GM04504 (cell line): ENCODE measurements at regions not wholly inside any gene's neighbourhood (a gene's known extent, or its start where the extent isn't known, plus 50 kb on each side); places are given as distances from the start of the nearest gene placed in this dataset.
A peak's percentile ranks its signal among the peaks of the same experiment; 100 is the strongest.
"Not testable (repeated sequence)": the region's sequence is repeated elsewhere in the genome, so short reads cannot be mapped to it uniquely, and the experiment has no call there.

Experiments used
- DNase-seq: peaks from one replicate; pipeline ENCODE4 v3.0.0-alpha.2; 2012; ENCODE audit warnings: low read depth

DNA sequence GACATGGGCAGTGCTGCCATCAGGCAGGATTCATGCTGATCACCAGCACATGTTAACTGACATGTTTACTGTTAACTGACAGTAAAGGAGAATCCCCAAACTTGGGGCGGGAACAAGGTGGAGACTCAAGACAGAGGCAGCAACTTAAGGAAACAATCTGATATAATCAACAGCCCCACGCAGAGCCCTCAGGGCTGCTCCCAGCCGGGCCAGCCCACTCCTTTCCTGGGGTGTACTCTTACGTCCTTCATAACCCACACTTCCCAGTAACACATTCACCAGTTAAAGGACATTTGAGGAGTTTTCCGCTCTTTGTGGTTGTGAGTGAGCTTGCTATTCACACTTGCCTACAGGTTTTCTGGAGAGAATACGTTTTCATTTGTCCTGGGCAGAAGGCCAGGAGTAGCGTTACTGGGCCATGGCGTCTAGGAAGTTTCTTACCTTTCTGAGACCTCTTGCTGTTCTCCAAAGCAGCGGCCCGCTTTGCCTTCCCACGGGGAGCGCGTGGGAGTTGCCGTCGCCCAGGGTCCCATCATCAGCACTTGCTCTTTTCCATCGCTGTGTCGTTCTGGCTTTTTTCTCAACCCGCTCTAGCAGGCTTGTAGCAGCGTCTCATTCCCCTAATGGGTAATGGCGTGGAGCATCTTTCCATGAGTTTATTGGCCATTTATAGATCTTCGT lies 56.4 kb downstream of the FOXF2 start:
- DNase-seq, result no peak

DNA sequence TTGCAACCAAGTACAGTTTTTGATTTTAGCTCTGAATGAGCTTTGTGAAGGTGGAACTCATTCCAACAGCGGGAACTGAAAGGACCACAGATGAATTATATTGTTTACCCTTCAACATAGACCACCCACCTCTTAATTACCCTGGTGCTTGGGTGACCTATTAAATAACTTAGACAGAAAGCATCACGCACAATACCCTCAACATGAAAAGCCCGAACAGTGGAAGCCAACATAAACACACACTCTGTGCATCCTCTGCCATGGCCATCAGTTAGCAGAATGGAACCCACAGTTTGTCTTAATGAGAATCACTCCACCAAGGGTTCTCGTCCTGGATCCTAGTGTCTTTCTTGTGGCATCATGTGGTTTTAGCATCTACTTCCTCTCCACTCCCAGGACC lies 60.5 kb downstream of the FOXF2 start:
- no peak for DNase-seq

GRCh38 chr6:1453024-1453423 lies 63.6 kb downstream of the FOXF2 start:
- no peak for DNase-seq

- not testable (repeated sequence) for DNase-seq
These were observed 67.4 kb downstream of the FOXF2 start for GRCh38 chr6:1456816-1457215.

GRCh38 chr6:1461207-1461606 lies 71.8 kb downstream of the FOXF2 start:
- DNase-seq, result no peak

DNA sequence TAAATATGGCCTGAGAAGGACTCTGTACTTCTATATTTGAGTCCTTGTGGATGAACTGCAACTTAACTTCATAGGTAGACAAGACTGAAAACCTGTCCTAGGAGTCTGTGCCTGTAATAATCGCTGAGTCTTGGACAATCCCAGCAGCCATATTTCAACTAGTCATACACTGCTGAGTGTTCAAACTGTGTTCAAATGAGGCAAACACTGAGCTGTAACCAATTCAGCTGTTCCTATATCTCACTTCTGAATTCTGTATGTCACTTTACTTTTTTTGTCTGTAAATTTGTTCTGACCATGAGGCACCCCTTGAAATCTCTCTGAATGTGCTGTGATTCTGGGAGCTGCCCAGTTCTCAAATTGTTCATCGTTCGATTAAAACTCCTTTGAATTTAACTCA lies 72.4 kb downstream of the FOXF2 start:
- DNase-seq, result no peak

DNA sequence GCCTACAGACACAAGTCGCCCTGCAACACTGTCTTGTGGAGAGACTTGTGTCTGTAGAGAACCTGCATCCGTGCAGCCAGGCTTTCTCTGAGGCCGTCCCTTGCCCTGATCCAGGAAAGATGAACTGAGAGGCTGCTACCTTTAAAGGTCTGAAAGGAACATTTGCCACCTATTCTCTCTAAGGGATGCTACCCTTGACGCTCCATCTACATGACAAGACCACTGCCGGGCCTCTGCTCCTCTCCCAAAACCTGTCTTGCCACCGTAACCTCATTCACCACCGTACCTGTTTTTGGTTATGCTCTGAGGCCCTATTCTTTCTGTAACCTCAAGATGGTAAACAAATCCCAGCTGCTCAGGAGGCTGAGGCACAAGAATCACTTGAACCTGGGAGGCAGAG lies 73.9 kb downstream of the FOXF2 start:
- DNase-seq, result no peak

- DNase-seq, result no peak
These were observed 74.5 kb downstream of the FOXF2 start for GRCh38 chr6:1463751-1464426.

GRCh38 chr6:1464781-1465370 lies 75.5 kb downstream of the FOXF2 start:
- no peak for DNase-seq

DNA sequence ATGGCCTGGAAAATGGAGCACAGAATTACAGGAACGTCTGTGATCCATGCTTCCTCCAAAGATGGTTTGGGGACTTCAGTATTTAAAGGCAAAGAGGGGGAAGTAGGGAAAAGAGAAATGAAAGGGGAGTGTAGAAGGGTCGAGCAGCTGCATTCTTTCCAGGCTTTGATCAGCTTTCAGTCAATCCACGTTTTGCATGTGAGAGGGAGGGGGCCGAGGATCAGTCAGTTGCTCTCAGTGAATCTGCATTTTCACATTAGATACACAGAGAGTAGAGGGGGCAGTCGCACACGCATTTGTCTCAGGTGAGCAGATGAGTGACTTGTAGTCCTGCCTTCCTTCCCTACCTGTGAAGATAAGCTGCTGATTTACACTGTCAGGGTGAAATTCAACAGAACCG lies 78.8 kb downstream of the FOXF2 start:
- DNase-seq, result no peak

DNA sequence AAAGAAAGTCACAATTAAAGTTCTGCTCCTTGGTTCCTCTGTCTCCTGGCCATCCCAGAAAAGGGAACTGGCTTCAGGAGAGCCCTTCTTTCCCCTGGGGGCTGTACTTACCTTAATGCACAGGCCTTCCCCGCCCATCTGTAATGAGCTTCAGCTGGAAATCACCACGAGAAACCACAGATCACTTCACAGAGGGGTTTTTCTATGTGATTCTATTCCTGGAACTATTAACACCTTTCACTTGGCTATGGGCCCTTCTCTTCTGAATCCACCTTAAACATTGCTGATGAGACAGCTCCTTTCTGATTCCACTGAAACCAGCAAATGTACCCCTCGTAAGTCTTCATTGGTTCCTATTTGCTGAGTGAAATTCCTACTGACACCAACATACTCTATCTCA lies 80.7 kb downstream of the FOXF2 start:
- no peak for DNase-seq

DNA sequence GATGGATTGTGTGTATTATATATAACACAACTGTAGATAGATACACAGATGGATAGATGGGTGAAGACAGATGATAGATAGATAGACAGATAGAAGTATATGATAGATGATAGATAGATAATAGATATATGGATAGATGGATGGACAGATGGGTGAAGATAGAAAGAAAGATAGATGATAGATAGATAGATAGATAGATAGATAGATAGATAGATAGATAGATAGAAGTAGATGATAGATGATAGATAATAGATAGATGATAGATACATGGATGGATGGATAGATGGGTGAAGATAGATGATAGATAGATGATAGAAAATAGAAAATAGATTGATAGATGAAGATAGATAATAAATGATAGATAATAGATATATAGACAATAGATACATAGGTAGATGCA lies 83.3 kb downstream of the FOXF2 start:
- no peak for DNase-seq

DNA sequence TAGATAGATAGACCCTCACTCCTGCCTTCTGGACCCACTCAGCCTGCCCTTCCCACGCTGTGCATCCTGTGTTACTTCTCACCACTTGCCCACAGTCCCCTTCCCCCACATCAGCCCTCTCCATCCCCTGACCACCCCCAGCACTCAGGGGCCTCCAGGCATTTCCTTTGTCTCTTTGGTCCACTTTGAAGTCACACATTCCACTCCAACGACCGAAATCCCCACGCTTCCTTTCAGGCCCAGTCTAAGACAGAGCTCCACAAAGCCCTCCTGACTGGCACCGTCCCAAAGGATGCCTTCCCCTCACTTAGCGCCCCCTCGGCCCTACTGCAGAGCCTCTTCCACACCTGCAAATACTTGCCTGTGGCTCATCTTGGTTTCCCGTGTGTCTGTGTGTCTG lies 83.8 kb downstream of the FOXF2 start:
- DNase-seq, result no peak

DNA sequence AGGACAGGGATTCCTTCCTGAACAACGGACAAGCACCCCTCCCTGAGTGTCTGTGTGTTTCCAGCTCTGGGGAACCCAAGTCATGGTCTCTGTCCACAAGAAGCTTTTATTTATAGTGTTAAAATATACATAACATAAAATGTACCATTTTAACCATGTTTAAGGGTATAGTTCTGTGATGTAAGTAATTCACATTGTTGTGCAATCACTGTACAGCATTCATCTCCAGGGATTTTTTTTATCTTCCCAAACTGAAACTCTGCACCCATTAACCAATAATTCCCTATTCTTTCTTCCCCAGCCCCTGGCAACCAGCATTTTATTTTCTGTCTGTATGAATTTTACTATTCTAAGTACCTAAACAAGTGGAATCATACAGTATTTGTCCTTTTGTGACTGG lies 84.2 kb downstream of the FOXF2 start:
- DNase-seq, result no peak

- no peak for DNase-seq
These were observed 84.8 kb downstream of the FOXF2 start for GRCh38 chr6:1474205-1474604.

DNA sequence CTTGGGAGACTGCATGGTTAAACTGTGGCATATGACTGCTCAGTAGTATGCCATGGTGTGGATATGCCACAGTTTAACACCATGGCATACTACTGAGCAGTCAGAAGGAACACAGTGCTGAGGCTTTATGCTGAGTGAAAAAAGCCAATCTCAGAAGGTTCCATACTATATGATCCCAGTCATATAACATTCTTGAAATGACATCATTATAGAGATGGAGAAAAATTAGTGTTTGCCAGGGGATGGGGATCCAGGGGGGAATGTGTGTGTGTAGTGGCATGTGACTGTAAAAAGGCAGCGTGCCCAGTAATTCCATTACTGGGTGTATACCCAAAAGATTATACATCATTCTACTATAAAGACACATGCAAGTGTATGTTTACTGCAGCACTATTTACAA lies 85.8 kb downstream of the FOXF2 start:
- no peak for DNase-seq

GRCh38 chr6:1477432-1478090 lies 88.2 kb downstream of the FOXF2 start:
- DNase-seq, result no peak

DNA sequence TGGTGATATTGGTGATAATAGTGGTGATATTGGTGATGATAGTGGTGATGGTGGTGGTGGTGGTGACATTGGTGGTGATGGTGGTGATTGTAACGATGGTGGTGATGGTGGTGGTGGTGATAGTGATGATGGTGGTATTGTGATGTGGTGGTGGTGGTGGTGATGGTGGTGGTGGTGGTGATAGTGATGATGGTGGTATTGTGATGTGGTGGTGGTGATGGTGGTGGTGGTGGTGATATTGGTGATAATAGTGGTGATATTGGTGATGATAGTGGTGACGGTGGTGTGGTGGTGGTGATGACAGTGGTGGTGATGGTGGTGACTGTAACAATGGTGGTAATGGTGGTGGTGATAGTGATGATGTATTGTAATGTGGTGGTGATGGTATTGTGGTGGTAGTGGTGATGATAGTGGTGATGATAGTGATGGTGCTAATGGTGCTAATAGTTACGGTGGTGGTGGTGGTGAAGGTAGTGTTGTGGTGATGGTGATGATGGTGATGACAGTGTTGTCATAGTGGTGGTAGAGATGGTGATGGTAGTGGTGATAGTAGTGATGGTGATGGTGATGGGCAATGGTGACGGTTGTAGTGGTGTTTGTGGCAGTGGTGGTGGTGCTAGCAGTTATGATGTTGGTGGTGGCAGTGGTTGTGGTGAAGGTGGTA lies 88.9 kb downstream of the FOXF2 start:
- not testable (repeated sequence) for DNase-seq

DNA sequence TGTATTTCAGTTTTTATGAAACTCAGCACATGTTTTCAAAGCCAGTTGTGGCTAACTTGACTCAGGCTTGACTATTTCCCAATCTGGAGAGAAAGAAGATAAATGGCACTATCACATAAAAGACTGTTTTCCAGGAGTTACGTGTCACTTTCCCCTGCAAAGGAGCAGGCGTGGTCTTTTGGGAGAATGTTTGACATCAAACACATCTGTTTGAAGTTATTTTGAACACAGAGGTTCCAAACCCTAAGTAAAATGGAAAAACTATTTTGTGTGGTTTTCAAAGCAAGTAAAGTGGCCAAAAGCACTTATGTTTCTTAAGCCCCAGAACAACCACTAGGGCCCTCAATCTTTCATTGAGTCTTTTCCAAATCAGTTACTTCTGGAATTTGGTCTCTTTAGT lies 89.7 kb downstream of the FOXF2 start:
- peak; percentile 91 for DNase-seq

DNA sequence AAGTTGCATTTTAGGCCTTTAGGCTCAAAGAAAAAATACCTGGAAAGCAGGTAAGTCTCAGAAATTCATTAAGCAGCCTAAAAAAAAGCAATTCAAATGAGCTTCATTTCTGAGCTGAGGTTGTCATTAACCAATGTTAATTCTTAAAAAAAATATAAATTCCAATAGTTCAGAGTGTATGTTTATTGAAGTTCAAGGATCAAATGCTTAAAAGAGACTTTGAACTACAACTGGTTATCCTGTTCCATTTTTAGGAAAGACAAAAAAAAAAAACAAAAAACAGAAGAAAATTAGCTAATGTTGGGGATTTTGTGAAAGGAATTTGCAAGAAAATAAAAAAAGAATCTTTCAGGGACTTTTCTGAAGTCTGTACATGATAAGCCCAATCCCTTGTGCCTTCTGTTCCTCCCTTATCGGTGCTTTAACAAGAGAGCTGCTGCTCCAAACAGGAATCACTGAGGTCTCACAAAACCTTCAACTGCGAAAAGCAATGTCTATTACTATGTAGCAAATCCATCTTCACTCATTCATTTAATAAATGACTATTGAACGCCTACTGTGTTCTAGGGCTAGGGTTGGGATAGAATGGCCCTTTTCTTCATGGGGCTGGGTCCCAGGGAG lies 90.3 kb downstream of the FOXF2 start:
- DNase-seq, result no peak

DNA sequence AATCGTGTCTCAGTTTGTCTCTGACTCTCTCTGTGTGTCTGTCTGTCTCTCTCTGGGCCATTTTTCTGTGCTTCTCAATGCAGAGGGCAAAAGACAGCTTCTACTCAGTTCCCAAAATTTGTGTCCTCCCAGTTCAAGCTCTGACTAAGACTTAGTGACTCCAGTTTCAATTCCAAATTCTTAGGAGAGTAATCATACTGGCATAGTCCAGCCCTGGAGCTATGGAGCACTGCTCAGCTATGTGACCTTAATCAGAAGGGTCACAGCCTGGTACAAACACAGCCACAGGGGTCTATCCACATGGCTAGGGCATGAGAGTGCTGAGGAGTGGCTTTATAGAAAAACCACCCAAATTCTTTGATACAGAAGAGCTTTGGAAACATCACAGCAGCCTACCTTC lies 91.9 kb downstream of the FOXF2 start:
- DNase-seq, result peak; percentile 61
